Lung microvascular endothelial cell (primary cell): ENCODE measurements at regions not wholly inside any gene's neighbourhood (a gene's known extent, or its start where the extent isn't known, plus 50 kb on each side); places are given as distances from the start of the nearest gene placed in this dataset.

Experiments
- DNase-seq, 2 donors: peaks; one replicate each; pipeline versions ENCODE4 v3.0.0 to v3.0.0-alpha.2; 2010; ENCODE audit warnings: low read depth in 2 of 2

GRCh38 chr10:105658696-105659095 is 1017.6 kb downstream of the SORCS3 start:
- no peak for DNase-seq

DNA sequence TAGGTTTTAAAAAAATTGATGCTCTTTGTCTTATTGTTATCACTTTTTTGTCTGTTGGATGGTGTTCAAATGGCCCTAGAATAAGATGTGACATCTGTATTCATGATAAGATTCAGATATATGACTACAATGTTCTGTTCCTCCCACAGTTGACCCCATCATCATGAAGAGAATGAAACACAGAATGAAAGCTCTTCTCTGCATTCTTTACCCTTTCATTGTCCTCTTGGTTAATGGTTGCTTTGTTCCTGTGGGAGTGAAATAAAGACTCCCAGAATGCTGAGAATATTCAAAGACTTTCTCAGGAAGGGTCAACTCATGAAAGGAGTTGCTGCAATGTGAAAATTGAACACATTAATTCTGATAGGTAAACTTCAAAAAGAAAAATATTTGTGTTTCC is 1015.8 kb downstream of the SORCS3 start:
- DNase-seq: no peak

DNA sequence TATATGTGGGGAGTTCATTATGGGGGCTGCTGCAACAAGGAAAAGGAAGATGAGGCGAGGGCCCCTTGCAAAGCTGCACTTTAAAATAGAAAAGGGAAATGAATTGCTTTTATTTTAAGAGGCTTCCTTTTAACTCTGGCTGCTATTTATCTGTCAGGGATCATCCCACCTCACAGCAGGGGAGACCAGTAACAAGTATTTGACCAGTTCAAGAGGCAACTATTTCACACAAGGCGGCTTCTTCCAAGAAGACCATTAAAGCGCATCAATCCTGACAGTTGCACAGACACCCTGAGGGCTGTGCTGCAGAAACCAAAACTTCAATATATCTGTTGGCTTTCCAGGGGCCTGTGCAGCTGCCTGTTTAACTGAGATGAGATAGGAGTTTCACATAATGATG is 1009.2 kb downstream of the SORCS3 start:
- DNase-seq: no peak

DNA sequence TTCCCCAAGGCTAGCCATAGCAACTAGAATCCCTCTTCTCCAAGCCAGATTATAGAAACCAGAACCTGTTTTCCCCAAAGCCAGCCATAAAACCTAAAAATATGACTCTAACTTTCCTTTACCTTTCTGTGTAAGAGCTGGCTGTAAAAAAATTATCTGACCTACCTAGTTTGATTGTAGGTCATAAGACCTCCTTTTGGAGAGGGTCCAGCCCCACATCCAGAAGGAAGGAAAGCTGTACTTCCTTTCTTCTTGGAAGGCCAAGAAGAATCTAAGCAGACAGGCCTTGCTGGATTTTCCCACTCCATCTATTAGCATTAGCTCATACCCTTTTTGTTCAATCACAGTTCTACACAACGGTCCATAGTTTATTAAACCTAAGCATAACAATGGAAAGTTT is 1006.3 kb downstream of the SORCS3 start:
- no peak for DNase-seq

GRCh38 chr10:105644978-105645377 is 1003.9 kb downstream of the SORCS3 start:
- no peak for DNase-seq

DNA sequence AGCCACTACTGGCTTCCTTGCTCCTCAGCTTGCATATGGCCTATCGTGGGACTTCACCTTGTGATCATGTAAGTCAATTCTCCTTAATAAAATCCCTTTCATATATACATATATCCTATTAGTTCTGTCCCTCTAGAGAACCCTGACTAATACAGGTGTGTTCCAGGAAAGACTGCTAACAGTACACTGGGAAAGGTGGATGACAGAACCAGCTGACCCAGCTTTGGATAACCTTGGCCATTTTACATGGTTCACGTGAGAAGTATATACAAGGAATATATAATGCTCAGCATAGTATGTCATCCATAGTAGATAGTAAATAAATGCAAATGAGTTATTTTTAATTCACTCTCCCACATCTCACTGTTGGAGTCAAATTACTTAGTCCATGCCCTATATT is 1003.5 kb downstream of the SORCS3 start:
- DNase-seq: no peak

DNA sequence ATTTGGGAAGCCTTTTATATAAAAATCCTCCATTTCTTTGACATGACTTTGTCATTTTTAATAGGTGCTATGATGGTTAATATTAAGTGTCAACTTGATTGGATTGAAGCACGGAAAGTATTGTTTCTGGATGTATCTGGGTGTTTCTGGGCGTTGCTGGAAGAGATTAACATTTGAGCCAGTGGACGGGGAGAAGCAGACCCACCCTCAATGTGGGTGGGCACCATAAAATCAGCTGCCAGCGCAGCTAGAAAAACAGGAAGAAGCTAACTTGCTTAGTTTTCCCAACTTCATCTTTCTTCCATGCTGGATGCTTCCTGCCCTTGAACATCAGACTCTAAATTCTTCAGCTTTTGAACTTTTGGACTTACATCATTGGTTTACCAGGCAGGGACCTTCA is 1003.0 kb downstream of the SORCS3 start:
- DNase-seq: no peak

DNA sequence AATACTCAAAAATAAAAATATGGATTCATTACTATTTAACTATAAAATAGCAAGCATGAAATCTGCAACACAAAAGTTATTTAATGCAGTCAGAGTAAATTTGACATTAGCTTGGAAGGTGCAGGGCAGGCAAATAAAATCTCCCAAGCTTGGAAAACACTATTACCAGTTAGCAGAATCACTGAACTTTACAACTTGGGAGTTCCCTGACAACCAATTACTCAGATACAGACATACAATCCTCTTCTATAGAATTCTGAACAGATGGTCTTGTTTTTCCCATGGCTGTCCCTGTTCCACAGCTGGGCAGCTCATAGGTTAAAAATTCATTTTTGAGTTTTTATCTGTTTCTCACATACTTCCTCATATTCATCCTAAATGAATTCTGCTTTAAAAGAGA is 1002.6 kb downstream of the SORCS3 start:
- DNase-seq: no peak

GRCh38 chr10:105634281-105634680 is 993.2 kb downstream of the SORCS3 start:
- DNase-seq: no peak

DNA sequence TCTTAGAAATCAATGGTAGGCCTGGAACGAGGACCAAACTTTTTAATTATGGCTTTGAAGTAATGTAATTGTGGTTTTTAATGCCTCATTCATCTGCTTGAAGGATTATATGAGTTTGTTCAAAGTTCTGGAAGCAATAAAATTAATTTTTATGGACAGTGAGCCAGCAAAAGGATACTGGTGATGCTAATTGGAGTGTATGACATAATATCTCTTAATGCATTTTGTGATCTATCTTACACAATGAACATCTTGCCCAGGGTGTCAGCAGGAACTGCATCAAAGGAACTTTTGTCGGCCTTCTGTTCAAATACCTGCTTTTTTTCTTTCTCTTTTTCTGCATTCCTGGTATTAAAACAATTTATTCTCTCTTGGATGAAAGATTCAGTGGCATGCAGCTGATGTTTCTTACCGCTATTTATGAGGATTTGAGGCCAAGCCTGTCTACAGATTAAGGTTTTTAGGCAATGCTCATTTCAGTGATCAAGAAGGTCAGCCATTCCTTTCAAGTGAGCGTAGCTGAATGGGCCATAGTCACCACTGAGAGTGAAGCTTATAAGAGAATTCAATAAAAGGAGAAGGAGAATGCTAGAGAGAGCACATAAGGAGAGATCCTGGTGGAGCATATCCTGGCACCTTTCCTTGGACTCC is 974.8 kb downstream of the SORCS3 start:
- DNase-seq: no peak

DNA sequence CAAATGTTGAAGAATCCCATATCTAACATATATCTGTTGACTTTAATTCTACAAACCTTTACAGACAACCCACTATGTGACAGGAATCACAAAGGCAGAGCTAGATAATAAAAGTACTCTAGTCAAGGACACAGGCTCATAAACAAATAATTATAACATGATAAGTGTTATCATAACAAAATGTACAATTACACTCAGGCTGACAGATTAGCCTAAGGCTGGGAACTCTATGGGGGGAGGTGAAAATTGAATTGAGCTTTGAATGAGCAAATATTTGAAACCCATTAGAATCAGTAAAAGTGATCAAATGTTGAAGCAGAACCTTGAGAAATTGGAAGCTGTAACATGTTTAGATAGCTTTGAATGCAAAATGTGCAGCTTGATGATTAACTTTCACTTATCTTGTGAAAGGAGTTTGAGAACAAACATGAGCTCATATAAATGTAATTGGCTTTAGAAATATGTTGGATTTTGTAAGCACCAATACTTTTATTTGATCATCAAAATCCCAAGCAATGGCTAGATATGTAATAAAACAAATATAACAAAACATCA is 970.2 kb downstream of the SORCS3 start:
- DNase-seq: no peak

GRCh38 chr10:105609451-105609850 is 968.4 kb downstream of the SORCS3 start:
- DNase-seq: no peak

GRCh38 chr10:105605918-105606317 is 964.8 kb downstream of the SORCS3 start:
- DNase-seq: no peak

DNA sequence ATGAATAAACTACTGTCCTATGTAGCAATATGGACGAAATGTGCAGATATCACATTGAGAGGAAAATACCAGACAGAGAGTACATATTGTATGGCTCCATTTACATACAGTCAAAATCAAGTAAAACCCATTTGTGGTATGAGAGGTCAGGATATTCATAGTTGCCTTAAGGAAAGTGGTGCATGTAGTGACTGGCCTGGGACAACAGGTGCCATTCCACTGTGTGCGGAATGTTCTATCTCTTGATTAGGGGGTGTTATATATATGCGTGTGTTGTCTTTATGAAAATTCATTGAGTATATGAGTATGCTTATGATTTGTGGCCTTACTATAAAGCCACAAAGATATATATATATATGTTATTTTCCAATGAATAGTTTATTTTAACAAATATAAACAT is 964.0 kb downstream of the SORCS3 start:
- DNase-seq: no peak

- no peak for DNase-seq
Measured at GRCh38 chr10:105598207-105598606, 957.1 kb downstream of the SORCS3 start.

DNA sequence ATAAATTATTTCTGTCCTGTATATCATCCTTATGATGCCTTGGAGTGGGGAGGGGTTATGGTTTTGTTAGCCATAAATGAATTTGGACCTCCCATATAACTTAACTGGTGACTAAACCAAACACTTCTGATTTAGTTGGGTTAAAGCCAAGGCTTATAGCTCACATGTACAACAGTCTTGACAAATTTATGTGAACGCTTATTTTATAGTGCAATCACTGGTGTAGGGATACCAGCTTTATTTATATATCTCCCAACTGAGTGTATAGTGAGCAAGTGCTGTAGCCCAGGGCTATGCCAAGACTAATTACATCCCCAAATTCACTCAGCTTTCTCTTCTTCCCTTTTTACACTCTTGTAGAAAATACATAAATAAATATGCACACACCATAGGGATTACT is 956.2 kb downstream of the SORCS3 start:
- DNase-seq: no peak

- DNase-seq: no peak
Measured at GRCh38 chr10:105596749-105597148, 955.7 kb downstream of the SORCS3 start.

DNA sequence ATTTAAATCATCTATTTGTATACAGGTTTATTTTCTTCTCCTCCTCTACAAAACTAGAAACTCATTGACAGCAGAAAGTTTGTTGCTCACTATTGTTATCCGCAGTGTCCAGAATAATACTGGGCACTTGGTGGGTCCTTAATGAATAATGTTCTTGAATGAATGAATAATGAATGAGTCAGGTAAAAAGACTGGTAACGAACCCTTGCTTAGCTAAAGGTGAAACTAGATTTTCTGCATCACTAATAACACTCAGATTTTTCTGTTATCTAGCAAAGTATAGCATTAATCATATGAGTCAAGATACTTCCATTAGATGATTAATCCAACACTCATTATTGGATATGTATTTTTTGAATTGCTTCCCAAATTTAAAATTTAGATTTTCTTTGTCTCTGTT is 953.2 kb downstream of the SORCS3 start:
- DNase-seq: no peak

GRCh38 chr10:105592468-105592867 is 951.4 kb downstream of the SORCS3 start:
- no peak for DNase-seq

DNA sequence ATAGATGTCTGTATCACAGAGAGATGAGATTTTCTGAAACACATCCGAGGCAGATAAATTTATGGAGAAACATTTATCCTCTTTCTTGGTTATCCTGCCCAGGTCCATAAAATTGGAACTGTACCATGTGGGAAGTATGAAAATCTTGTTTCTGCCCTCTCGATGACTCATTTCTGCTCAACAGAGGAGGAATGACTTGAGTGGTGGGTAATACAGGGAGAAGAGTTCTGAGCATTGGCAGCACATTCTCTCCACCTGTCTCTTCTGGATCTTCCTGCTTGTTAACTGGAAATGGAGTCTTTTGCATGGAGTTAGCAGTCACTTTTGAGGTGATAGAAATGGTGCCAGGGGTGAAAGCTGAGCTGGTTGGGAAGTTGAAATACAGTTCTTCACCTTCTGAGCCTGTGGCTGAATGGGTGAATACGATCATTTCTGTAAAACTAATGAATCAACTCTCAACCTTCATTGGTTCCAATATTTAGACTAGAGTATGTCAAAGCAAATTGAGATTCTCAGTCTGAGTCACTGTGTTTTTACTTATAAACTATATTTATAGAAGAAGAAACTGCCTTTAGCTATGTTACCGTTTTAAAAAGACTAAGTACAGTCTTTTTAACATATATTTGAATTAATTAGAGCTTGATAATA is 945.5 kb downstream of the SORCS3 start:
- no peak for DNase-seq

DNA sequence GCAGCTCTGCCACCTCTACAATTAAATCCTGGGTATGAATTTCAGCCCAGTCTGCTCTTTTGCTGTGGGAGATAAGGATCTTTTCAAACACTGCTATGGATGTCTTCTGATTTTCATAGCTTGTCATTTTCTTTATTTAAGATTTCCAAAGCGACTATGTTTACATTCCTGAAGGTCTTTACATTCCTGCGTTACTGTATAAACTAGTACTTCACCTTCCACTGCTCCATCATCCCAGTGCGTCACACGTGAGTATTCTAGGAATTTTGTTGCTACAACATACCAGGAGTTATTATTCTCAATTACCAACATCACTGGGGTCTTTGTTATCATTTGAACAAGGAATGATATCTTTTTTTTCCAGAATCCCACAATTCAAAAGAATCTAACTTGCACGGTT is 944.7 kb downstream of the SORCS3 start:
- no peak for DNase-seq

DNA sequence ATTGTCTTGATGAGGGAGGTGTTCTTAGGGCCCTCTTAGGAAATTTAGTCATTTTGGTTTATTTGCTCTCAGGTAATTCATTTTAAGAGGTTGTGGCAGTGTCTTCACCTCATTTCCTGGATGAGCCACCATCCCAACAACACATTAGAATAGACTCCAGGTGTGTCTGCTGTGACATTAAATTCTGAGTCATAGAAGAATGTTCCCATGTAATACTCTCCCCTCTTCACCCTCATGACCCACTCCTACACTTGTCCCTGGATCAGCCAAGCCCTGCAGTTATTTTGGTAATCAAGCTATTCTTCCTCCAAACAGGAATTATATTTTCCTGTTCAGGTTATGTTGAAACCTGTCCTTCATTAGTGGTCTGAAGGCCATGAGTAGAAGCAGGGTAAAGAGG is 944.1 kb downstream of the SORCS3 start:
- no peak for DNase-seq

- no peak for DNase-seq
Measured at GRCh38 chr10:105579112-105579511, 938.0 kb downstream of the SORCS3 start.
